GM12878 (cell line): ENCODE measurements at regions not wholly inside any gene's neighbourhood (a gene's known extent, or its start where the extent isn't known, plus 50 kb on each side); places are given as distances from the start of the nearest gene placed in this dataset.

ENCODE experiments used
- BHLHE40 ChIP-seq, 2 experiments: fragments of 450-650 bp in 1 of 2; IDR thresholded peaks; 2 replicates each; pipeline ENCODE4 v1.6.1; 2011 to 2017; ENCODE audit warnings: low read depth in 2 of 2, borderline replicate concordance in 1 of 2, improper control_type of control experiment in 1 of 2, low read length in 1 of 2, mild to moderate bottlenecking in 1 of 2
- CREM ChIP-seq: IDR thresholded peaks from 2 replicates; pipeline ENCODE4 v1.6.1; 2014; ENCODE audit warnings: antibody characterized with exemption, low read depth
- DPF2 ChIP-seq: fragments of 450-650 bp; IDR thresholded peaks from 2 replicates; pipeline ENCODE4 v1.6.1; 2017; ENCODE audit warnings: mild to moderate bottlenecking
- EED ChIP-seq: sonication (generic); IDR thresholded peaks from 2 replicates; pipeline ENCODE4 v1.6.1; 2016; ENCODE audit warnings: antibody characterized with exemption, low read depth
- EZH2 ChIP-seq: IDR thresholded peaks from 2 replicates; pipeline ENCODE4 v1.6.1; 2012; ENCODE audit warnings: low read depth, mild to moderate bottlenecking, control low read depth, inconsistent platforms, low read length, borderline replicate concordance; ENCODE audit not compliant: control insufficient read depth
- HDAC6 ChIP-seq: fragments of 200-600 bp; sonication (generic); IDR thresholded peaks from one replicate; pipeline ENCODE4 v1.8.0; 2017; ENCODE audit warnings: antibody characterized with exemption; ENCODE audit not compliant: unreplicated experiment
- MTA3 ChIP-seq: IDR thresholded peaks from 2 replicates; pipeline ENCODE4 v1.6.1; 2012; ENCODE audit warnings: low read length, inconsistent platforms, borderline replicate concordance
- POLR2AphosphoS5 ChIP-seq: IDR thresholded peaks from 2 replicates; pipeline ENCODE4 v1.6.1; 2011; ENCODE audit warnings: mild to moderate bottlenecking, low read length, inconsistent platforms
- SP1 ChIP-seq: IDR thresholded peaks from one replicate; pipeline ENCODE4 v1.6.1; 2011; ENCODE audit warnings: low read depth, low read length
- TF ChIP-seq, protein P1 (sequence below): IDR thresholded peaks from 2 replicates; pipeline ENCODE4 v1.6.1; 2012; ENCODE audit warnings: mild to moderate bottlenecking, low read depth, low read length
- TF ChIP-seq, protein P2 (sequence below): fragments of 450-650 bp; IDR thresholded peaks from 2 replicates; pipeline ENCODE4 v1.6.1; 2017; ENCODE audit warnings: mild to moderate bottlenecking
- TF ChIP-seq, protein P3 (sequence below), 3 experiments: IDR thresholded peaks in 2 of 3; conservative IDR thresholded peaks in 1 of 3; 2 replicates each; pipeline ENCODE4 v1.5.1; 2011; ENCODE audit warnings: low read depth in 3 of 3, low read length in 3 of 3, mild to moderate bottlenecking in 3 of 3, control low read depth in 2 of 3, moderate library complexity in 2 of 3, inconsistent platforms in 1 of 3, mixed read lengths in 1 of 3; ENCODE audit not compliant: control insufficient read depth in 2 of 3, insufficient read depth in 1 of 3; ENCODE audit errors: extremely low read depth in 1 of 3
- TF ChIP-seq, protein P4 (sequence below): fragments of 450-650 bp; IDR thresholded peaks from 2 replicates; pipeline ENCODE4 v1.6.1; 2016; ENCODE audit warnings: mild to moderate bottlenecking
- TF ChIP-seq, protein P5 (sequence below): IDR thresholded peaks from 2 replicates; pipeline ENCODE4 v1.6.1; 2012; ENCODE audit warnings: low read depth, low read length, improper control_type of control experiment

DNA sequence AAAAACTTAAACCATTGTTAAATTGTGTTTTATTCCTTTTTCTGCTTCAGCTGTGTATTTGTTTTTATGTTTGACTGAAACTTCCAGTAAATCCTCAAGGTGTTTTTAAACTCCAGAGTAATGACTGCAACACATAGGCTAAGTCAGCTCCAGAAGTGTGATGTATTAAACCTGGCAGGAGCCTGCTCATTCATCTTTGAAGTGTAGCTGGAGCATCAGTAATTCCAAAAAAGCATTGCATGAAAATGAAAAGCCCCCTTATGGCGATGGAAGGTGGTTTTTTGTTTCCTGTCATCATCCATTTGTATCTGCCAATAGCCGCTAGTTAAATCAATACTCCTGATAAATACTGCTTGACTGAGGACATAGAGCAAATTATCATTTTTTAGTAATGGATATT, 474.2 kb upstream of the ADAMTS16 start:
- TF ChIP-seq EED = no peak
- no peak for TF ChIP-seq HDAC6
- TF ChIP-seq, protein P1, sequence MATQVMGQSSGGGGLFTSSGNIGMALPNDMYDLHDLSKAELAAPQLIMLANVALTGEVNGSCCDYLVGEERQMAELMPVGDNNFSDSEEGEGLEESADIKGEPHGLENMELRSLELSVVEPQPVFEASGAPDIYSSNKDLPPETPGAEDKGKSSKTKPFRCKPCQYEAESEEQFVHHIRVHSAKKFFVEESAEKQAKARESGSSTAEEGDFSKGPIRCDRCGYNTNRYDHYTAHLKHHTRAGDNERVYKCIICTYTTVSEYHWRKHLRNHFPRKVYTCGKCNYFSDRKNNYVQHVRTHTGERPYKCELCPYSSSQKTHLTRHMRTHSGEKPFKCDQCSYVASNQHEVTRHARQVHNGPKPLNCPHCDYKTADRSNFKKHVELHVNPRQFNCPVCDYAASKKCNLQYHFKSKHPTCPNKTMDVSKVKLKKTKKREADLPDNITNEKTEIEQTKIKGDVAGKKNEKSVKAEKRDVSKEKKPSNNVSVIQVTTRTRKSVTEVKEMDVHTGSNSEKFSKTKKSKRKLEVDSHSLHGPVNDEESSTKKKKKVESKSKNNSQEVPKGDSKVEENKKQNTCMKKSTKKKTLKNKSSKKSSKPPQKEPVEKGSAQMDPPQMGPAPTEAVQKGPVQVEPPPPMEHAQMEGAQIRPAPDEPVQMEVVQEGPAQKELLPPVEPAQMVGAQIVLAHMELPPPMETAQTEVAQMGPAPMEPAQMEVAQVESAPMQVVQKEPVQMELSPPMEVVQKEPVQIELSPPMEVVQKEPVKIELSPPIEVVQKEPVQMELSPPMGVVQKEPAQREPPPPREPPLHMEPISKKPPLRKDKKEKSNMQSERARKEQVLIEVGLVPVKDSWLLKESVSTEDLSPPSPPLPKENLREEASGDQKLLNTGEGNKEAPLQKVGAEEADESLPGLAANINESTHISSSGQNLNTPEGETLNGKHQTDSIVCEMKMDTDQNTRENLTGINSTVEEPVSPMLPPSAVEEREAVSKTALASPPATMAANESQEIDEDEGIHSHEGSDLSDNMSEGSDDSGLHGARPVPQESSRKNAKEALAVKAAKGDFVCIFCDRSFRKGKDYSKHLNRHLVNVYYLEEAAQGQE = no peak
- TF ChIP-seq, protein P2, sequence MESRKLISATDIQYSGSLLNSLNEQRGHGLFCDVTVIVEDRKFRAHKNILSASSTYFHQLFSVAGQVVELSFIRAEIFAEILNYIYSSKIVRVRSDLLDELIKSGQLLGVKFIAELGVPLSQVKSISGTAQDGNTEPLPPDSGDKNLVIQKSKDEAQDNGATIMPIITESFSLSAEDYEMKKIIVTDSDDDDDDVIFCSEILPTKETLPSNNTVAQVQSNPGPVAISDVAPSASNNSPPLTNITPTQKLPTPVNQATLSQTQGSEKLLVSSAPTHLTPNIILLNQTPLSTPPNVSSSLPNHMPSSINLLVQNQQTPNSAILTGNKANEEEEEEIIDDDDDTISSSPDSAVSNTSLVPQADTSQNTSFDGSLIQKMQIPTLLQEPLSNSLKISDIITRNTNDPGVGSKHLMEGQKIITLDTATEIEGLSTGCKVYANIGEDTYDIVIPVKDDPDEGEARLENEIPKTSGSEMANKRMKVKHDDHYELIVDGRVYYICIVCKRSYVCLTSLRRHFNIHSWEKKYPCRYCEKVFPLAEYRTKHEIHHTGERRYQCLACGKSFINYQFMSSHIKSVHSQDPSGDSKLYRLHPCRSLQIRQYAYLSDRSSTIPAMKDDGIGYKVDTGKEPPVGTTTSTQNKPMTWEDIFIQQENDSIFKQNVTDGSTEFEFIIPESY = no peak
- TF ChIP-seq, protein P3, sequence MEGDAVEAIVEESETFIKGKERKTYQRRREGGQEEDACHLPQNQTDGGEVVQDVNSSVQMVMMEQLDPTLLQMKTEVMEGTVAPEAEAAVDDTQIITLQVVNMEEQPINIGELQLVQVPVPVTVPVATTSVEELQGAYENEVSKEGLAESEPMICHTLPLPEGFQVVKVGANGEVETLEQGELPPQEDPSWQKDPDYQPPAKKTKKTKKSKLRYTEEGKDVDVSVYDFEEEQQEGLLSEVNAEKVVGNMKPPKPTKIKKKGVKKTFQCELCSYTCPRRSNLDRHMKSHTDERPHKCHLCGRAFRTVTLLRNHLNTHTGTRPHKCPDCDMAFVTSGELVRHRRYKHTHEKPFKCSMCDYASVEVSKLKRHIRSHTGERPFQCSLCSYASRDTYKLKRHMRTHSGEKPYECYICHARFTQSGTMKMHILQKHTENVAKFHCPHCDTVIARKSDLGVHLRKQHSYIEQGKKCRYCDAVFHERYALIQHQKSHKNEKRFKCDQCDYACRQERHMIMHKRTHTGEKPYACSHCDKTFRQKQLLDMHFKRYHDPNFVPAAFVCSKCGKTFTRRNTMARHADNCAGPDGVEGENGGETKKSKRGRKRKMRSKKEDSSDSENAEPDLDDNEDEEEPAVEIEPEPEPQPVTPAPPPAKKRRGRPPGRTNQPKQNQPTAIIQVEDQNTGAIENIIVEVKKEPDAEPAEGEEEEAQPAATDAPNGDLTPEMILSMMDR (IDR thresholded peaks at IDR 0.05 in 2 of 3, conservative IDR thresholded peaks at IDR 0.05 in 1 of 3; ENCODE audit: control insufficient read depth in 2 of 3, extremely low read depth in 1 of 3, insufficient read depth in 1 of 3, low read depth in 3 of 3, low read length in 3 of 3) = no peak
- TF ChIP-seq POLR2AphosphoS5 = no peak
- no peak for TF ChIP-seq DPF2
- no peak for TF ChIP-seq CREM
- TF ChIP-seq, protein P4, sequence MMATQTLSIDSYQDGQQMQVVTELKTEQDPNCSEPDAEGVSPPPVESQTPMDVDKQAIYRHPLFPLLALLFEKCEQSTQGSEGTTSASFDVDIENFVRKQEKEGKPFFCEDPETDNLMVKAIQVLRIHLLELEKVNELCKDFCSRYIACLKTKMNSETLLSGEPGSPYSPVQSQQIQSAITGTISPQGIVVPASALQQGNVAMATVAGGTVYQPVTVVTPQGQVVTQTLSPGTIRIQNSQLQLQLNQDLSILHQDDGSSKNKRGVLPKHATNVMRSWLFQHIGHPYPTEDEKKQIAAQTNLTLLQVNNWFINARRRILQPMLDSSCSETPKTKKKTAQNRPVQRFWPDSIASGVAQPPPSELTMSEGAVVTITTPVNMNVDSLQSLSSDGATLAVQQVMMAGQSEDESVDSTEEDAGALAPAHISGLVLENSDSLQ = no peak
- TF ChIP-seq EZH2 = no peak
- no peak for TF ChIP-seq SP1
- no peak for TF ChIP-seq MTA3
- TF ChIP-seq BHLHE40 (IDR thresholded peaks at IDR 0.05; ENCODE audit: borderline replicate concordance in 1 of 2, low read depth in 2 of 2, low read length in 1 of 2) = no peak
- TF ChIP-seq, protein P5, sequence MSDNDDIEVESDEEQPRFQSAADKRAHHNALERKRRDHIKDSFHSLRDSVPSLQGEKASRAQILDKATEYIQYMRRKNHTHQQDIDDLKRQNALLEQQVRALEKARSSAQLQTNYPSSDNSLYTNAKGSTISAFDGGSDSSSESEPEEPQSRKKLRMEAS = no peak
